ENCODE measurements at regions not wholly inside any gene's neighbourhood (a gene's known extent, or its start where the extent isn't known, plus 50 kb on each side); places are given as distances from the start of the nearest gene placed in this dataset.

DNA sequence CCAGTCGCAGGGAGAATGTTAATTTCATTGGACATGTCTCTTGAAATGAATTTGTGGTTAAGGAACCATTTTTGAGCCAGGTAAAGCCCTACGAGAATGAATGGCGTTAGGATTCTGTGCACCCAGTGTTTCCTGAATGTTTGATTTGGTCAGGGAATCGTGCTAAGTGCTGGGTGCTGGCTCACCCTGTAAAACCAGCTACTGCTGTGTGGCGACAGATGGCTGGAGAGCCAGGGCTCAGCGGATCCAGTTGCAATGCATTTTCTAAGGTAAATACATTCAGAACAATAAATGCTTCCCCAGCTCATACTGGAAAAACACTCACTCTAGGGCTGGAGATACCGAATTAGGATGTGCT lies 355.5 kb downstream of the GLRX3 start:
- TF ChIP-seq GATA2 (IDR thresholded peaks at IDR 0.05; ENCODE audit: low read depth, low read length): no peak
- TF ChIP-seq GATA3 (IDR thresholded peaks at IDR 0.05; ENCODE audit: low read depth, low read length): no peak

All from SH-SY5Y (cell line).